ENCODE measurements at regions not wholly inside any gene's neighbourhood (a gene's known extent, or its start where the extent isn't known, plus 50 kb on each side); places are given as distances from the start of the nearest gene placed in this dataset.

GRCh38 chr3:150267288-150267687, 140.8 kb upstream of the TSC22D2 start:
- DNase-seq (ENCODE audit: low read depth, low spot score) (no peak), FAIRE-seq (no peak), ATAC-seq (no peak)
- BruUV-seq (replicated peaks), result no TSS peak
- in situ Hi-C loops (cut with MboI) (no loop called here), intact Hi-C loops (cut with micrococcal nuclease; ENCODE audit: unreplicated experiment) (no loop called here)
- ChIA-PET SMC1A (ENCODE audit: uncharacterized antibody, unreplicated experiment) (no interaction called here), POLR2A (no interaction called here), CTCF (interaction anchor here (0.7 to 1.5 kb wide), 3 partner anchors 8 to 117 kb away, joined by 3 to 5 read pairs (median 3); no protein-coding TSS in a partner anchor), RAD21 (ENCODE audit: unreplicated experiment) (no interaction called here)
- Histone ChIP-seq H3K79me2 (ENCODE audit: control insufficient read depth, insufficient read depth, low read length) (no peaks in the 10 kb centered on the region), H4K20me1 (ENCODE audit: control insufficient read depth, insufficient read depth) (no peaks in the 10 kb centered on the region), H3K4me1 (ENCODE audit: control insufficient read depth, insufficient read depth, low read length) (no peaks in the 10 kb centered on the region), H3K9me3 (replicated peaks; ENCODE audit: control insufficient read depth, insufficient read depth, low read length) (no peaks in the 10 kb centered on the region), H2AFZ (ENCODE audit: control insufficient read depth, low read depth, low read length) (no peak overlapping the region), H3K9ac (ENCODE audit: control insufficient read depth, insufficient read depth, low read length) (no peak overlapping the region), H3K4me2 (ENCODE audit: control insufficient read depth, insufficient read depth) (no peak overlapping the region), H3K4me3 (no peak overlapping the region), H3K27ac (ENCODE audit: control insufficient read depth, insufficient read depth) (no peak overlapping the region), H3K27me3 (replicated peaks in 1 of 2; ENCODE audit: control insufficient read depth in 2 of 2, insufficient read depth in 2 of 2, low read length in 1 of 2) (no peaks in the 10 kb centered on the region), H3K36me3 (ENCODE audit: control insufficient read depth in 2 of 2, insufficient read depth in 2 of 2, low read length in 1 of 2) (no peaks in the 10 kb centered on the region)
- 43% methylated on average over 2 of the region's 2 CpGs for WGBS (ENCODE audit: insufficient coverage, insufficient replicate concordance, low lambda C conversion rate, missing lambda C conversion rate)
- no peak for TF ChIP-seq RB1 (IDR thresholded peaks at IDR 0.05; ENCODE audit: borderline replicate concordance)
- no peak for TF ChIP-seq JUNB (IDR thresholded peaks at IDR 0.05)
- no peak for TF ChIP-seq PRDM15 (CRISPR knock-in tag; IDR thresholded peaks at IDR 0.05)
- TF ChIP-seq RAD51 (IDR thresholded peaks at IDR 0.05), result no peak
- TF ChIP-seq, protein P1, sequence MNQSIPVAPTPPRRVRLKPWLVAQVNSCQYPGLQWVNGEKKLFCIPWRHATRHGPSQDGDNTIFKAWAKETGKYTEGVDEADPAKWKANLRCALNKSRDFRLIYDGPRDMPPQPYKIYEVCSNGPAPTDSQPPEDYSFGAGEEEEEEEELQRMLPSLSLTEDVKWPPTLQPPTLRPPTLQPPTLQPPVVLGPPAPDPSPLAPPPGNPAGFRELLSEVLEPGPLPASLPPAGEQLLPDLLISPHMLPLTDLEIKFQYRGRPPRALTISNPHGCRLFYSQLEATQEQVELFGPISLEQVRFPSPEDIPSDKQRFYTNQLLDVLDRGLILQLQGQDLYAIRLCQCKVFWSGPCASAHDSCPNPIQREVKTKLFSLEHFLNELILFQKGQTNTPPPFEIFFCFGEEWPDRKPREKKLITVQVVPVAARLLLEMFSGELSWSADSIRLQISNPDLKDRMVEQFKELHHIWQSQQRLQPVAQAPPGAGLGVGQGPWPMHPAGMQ (IDR thresholded peaks at IDR 0.05; ENCODE audit: borderline replicate concordance), result no peak
- TF ChIP-seq BHLHE40 (IDR thresholded peaks at IDR 0.05; ENCODE audit: borderline replicate concordance in 1 of 2, low read depth in 2 of 2, low read length in 1 of 2), result no peak
- TF ChIP-seq, protein P2, sequence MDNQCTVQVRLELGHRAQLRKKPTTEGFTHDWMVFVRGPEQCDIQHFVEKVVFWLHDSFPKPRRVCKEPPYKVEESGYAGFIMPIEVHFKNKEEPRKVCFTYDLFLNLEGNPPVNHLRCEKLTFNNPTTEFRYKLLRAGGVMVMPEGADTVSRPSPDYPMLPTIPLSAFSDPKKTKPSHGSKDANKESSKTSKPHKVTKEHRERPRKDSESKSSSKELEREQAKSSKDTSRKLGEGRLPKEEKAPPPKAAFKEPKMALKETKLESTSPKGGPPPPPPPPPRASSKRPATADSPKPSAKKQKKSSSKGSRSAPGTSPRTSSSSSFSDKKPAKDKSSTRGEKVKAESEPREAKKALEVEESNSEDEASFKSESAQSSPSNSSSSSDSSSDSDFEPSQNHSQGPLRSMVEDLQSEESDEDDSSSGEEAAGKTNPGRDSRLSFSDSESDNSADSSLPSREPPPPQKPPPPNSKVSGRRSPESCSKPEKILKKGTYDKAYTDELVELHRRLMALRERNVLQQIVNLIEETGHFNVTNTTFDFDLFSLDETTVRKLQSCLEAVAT (IDR thresholded peaks at IDR 0.05), result no peak
- no peak for TF ChIP-seq POLR2AphosphoS2 (IDR thresholded peaks at IDR 0.05; ENCODE audit: low read depth, low read length)
- no peak for TF ChIP-seq ETV6 (conservative IDR thresholded peaks at IDR 0.05 in 1 of 2, IDR thresholded peaks at IDR 0.05 in 1 of 2; ENCODE audit: borderline replicate concordance in 1 of 2, low read depth in 1 of 2)
- no peak for TF ChIP-seq SMARCA5 (IDR thresholded peaks at IDR 0.05)
- TF ChIP-seq FOXK2 (IDR thresholded peaks at IDR 0.05), result no peak
- TF ChIP-seq NR2C1 (IDR thresholded peaks at IDR 0.05), result no peak
- TF ChIP-seq, protein P3, sequence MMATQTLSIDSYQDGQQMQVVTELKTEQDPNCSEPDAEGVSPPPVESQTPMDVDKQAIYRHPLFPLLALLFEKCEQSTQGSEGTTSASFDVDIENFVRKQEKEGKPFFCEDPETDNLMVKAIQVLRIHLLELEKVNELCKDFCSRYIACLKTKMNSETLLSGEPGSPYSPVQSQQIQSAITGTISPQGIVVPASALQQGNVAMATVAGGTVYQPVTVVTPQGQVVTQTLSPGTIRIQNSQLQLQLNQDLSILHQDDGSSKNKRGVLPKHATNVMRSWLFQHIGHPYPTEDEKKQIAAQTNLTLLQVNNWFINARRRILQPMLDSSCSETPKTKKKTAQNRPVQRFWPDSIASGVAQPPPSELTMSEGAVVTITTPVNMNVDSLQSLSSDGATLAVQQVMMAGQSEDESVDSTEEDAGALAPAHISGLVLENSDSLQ (IDR thresholded peaks at IDR 0.05), result no peak
- no peak for TF ChIP-seq IKZF1 (conservative IDR thresholded peaks at IDR 0.05)
- TF ChIP-seq E2F8 (IDR thresholded peaks at IDR 0.05; ENCODE audit: low read depth, partially characterized antibody), result no peak
